ENCODE measurements at regions not wholly inside any gene's neighbourhood (a gene's known extent, or its start where the extent isn't known, plus 50 kb on each side); places are given as distances from the start of the nearest gene placed in this dataset.

GRCh38 chr7:18153183-18153748 is 125.6 kb upstream of the PRPS1L1 start:
- DNase-seq (ENCODE audit: low spot score): no peak

DNA sequence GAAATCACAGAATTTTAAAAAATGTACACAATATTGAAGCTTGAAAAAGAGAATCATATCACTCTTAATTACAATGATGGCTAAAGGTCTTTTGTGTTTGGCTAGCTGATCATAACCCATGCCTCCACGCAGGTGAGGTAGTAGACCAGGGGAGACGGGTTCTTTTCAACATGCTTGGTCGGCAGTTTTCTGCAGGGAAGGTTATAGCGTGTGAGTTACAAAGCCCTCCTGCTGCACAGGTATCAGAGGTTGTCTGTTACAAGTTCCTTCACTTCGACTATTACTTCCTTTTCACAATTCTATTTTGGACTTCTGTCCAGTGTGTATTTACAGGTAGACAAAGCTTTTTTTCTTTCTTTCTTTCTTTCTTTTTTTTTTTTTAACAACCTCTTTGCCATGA is 127.1 kb upstream of the PRPS1L1 start:
- DNase-seq (ENCODE audit: low spot score): no peak

DNA sequence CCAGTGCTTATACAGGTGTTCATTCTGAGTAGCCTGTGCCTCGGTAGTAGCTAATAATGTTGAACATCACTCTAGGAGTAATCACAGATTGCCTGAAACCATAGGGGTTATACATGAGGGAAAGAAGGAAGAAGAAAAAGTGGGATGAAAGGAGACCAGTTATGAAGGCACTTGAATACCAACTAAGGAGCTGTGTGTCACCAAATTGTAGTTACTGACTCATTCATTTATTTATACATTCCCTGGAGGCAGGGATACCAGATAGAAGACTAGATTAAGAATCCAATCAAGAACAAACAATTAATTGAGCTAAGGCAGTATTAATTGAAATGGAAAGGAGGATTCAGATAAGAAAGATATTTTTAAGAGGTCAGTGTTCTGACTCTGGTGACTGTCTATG is 129.6 kb upstream of the PRPS1L1 start:
- DNase-seq (ENCODE audit: low spot score): no peak

DNA sequence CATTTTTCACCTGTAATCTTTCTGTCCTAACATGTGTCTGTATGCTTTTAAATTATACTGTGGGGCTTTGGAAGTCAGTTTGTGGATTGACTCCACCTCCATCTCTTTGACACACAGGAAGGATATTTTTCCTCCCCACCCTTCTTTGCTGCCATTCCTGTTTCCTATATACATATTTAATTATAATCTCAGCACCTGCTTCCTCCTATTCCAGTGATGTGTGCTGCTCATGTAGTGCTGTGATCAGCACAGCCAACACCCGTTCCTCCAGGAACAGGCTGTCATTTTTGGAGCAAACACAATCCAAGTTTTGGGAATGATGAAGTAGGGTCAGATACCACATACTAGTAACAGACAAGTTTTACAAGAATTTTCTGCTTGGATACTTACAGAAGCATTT is 135.0 kb upstream of the PRPS1L1 start:
- DNase-seq (ENCODE audit: low spot score): no peak

GRCh38 chr7:18163091-18163490 is 135.4 kb upstream of the PRPS1L1 start:
- DNase-seq (ENCODE audit: low spot score): no peak

DNA sequence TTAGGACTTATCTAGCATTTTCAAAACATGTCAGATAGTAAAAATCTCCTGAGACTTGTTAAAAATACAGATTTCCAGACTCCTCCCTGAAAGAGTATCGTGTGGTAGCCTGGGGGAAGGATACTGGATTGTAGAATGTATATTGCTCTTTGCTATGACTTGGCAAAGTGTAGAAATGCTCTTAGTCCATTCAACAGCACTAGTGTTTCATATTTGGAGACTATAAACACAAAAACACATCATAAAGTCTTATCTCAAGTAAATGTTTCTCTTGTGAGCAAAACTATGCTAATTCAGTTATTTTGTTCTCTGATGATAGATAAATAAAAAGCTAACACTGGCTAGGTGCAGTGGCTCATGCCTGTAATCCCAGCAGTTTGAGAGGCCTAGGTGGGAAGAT is 137.5 kb upstream of the PRPS1L1 start:
- DNase-seq (ENCODE audit: low spot score): no peak

GRCh38 chr7:18166002-18166401 is 138.4 kb upstream of the PRPS1L1 start:
- DNase-seq (ENCODE audit: low spot score): no peak

DNA sequence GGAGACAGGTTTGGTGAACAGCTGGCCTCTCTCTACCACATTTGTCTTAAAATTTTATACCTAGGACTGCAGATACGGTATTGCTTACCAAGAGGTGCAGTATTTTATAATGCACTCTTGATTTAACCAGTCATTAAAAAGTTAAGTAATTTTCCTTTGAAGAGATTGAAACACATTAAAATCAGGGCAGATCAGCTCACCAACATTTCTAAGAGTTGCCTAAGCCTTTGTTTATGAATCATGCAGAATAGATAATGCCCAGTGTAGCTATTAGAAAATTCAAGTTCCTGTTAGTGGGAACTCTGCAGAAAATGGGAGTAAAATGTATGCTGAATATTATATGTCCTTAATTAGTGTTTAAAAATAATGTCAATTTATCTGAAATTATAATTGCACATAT is 140.2 kb upstream of the PRPS1L1 start:
- DNase-seq (ENCODE audit: low spot score): no peak

- no peak for DNase-seq (ENCODE audit: low spot score)
Measured at GRCh38 chr7:18174996-18175395, 147.3 kb upstream of the PRPS1L1 start.

GRCh38 chr7:18175801-18176450 is 148.3 kb upstream of the PRPS1L1 start:
- no peak for DNase-seq (ENCODE audit: low spot score)

GRCh38 chr7:18177129-18177814 is 149.6 kb upstream of the PRPS1L1 start:
- no peak for DNase-seq (ENCODE audit: low spot score)

DNA sequence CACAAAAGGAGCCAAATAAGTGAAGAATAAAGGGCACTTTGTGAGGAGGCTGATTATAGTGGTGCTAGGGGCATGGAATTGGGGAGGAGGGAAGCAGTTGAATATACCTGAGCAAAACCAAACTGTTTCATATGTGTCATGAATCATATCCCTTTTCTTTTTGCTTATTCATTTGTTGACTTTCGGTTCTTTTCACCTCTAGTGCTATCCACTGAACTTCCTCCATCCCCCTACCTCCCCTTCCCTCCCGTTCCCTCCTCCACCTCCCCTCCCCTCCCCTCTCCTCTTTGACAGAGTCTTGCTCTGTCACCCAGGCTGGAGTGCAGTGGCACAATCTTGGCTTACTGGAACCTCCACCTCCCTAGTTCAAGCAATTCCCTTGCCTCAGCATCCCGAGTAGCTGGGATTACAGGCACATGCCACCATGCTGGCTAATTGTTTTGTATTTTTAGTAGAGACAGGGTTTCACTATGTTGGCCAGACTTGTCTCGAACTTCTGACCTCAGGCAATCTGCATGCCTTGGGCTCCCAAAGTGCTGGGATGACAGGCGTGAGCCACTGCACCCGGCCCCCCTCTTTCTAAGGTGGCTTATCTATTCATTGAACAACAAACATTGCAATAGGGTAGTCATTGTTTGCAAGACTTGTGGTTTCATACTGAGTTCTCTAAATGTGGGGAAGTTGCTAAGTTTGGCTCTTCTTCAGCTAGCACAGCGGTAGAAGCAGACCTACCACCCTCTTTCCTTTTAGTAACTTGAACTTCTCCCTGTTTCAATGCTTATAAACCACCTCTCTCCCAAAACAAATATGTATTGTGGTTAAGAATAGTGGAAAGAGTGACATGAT is 150.4 kb upstream of the PRPS1L1 start:
- no peak for DNase-seq (ENCODE audit: low spot score)

- no peak for DNase-seq (ENCODE audit: low spot score)
Measured at GRCh38 chr7:18179093-18179492, 151.4 kb upstream of the PRPS1L1 start.

GRCh38 chr7:18180685-18181084 is 153.0 kb upstream of the PRPS1L1 start:
- no peak for DNase-seq (ENCODE audit: low spot score)

DNA sequence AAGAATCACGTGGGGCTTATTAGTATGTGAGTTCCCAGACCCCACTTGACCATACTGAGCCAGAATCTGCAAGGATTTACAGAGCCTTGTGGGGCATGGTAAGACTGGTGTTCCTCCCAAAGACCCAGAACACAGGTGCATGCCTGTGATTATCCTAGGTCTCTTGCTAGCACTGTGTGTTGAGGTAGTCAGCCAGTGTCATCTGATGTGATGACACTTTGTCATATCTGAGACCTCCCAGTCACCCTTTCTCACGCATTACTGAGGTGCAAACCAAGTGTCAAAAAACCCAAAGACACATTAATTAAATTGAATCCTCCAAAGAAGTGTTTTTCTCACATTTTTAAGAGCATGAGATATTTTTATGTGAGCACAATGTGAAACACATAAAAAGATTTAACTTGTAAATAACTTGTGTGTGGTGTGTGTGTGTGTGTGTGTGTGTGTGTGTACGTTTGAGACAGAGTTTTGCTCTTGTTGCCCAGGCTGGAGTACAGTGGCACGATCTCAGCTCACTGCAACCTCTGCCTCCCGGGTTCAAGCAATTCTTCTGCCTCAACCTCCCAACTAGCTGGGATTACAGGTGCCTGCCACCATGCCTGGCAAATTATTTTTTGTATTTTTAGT is 162.0 kb upstream of the PRPS1L1 start:
- no peak for DNase-seq (ENCODE audit: low spot score)

- DNase-seq (ENCODE audit: low spot score): no peak
Measured at GRCh38 chr7:18191341-18191740, 163.7 kb upstream of the PRPS1L1 start.

DNA sequence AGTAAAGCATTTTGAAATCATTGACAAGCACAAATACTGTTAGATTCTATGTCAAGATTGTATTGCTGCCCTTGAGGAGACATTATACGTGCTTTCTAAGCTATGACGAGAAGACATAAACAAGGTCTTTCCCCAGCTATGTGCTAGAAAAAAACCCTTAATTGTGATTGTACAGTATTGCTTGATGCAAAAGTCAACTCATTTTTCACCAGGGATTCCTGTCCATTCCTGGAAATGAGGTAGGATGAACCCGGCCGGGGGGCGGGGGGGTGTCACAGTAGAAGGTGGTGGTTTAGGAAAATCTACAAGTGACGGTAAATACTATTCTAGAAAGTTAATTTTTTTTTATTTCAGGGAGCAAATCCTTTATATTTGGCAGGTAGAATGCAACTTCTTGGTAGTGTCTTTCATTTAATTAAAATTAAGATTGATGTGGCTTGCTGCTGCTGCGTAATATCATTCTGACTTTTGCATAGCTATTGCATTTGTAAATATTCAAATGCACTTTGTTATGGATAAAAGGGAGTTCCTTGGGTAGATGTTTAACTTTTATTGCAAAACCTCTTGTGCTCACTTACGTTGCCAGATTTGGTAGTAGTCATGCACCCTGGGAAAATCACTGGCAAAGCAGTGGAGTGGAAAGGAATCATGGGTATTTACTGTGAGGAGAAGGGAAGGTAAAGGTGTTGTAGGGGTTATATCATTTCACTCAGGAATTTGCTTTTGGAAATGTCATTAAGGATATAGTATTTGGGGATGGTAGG is 164.4 kb upstream of the PRPS1L1 start:
- no peak for DNase-seq (ENCODE audit: low spot score)

DNA sequence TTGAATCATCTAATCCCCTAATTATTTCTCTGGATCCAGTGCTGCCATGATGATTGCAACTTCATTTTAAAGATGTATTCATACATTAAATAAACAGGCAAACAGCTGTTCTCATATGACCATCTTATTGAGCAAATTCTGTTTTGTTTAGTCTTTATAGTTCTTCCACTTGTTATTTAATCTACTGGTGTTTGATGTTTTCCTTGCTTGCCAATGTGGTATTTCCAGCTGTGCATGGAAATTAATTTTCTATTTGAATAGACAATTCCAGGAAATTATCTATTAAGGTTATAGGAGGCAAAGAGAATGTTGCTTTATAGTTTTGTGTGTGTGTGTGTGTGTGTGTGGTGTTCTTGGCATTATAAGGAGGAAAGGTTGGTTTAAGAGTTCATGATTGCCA is 167.0 kb upstream of the PRPS1L1 start:
- no peak for DNase-seq (ENCODE audit: low spot score)

GRCh38 chr7:18196638-18197037 is 169.0 kb upstream of the PRPS1L1 start:
- DNase-seq (ENCODE audit: low spot score): no peak

DNA sequence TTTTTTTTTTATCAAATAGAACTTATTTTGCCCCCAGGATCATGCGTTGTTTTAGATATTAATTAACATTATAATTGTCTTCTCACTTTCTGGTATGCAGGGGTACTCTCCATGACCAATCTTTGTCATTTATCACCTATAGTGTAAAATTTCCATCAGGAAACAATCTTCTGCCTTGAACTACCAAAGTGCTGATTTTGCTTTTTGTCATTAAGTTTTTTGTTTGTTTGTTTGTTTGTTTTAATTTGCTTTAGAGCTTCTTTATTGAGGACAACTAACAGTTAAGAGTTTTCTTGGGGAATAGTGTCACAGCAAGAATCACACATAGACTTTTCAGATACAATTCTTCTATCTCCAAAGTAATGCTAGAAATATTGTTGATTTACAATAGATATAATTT is 171.2 kb upstream of the PRPS1L1 start:
- no peak for DNase-seq (ENCODE audit: low spot score)

GRCh38 chr7:18200266-18200665 is 172.6 kb upstream of the PRPS1L1 start:
- DNase-seq (ENCODE audit: low spot score): no peak

DNA sequence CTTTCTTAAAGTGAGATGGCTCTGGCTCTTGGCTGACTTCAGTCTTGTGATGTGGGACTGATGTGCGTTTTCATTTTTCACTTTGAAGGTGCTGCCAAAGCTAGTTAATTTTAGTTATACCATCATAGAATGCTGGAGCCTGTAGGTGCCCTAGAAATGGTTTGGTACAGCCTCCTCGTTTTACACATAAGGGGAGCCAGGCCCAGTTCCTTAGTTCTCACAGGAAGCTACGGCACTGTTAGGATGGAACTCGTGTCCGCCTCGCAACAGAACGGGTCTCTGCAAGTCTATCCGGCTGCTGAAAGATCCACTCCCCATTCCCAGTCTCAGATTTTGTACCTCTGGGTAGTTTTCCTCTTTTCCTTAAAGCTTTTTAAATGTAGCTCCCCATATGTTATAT is 173.2 kb upstream of the PRPS1L1 start:
- DNase-seq (ENCODE audit: low spot score): no peak

Measured in RKO (cell line).